ENCODE measurements at regions not wholly inside any gene's neighbourhood (a gene's known extent, or its start where the extent isn't known, plus 50 kb on each side); places are given as distances from the start of the nearest gene placed in this dataset.

DNA sequence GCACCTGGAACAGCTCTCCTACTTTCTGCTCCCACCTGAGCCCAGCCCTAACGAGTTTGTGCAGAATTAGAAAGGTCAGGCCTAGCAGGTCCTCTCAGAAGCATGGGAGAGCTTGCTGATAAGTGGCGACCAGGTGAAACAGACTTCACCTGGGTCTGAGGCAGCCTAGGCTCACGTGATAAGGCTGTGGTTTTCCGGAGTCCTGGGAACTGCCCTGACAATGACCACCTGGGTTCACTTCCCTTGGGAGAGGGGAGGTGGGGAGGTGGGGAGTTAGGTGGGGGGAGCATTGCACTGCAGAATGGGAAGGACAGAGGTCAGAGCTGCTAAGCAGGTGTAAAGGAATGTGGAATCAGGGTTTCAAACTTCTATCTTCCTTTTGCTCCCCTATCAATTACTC lies 152.9 kb upstream of the MAP1B start:
- no peaks in the 10 kb centered on the region for H3K36me3 ChIP-seq (ENCODE audit: insufficient read depth, low read length, poor library complexity, severe bottlenecking)
- H3K27me3 ChIP-seq (replicated peaks; ENCODE audit: insufficient read depth, low read depth, low read length, poor library complexity), result no peaks in the 10 kb centered on the region
- H3K27ac ChIP-seq (ENCODE audit: low read depth, low read length, poor library complexity, severe bottlenecking), result no peak overlapping the region
- TF ChIP-seq, protein P1, sequence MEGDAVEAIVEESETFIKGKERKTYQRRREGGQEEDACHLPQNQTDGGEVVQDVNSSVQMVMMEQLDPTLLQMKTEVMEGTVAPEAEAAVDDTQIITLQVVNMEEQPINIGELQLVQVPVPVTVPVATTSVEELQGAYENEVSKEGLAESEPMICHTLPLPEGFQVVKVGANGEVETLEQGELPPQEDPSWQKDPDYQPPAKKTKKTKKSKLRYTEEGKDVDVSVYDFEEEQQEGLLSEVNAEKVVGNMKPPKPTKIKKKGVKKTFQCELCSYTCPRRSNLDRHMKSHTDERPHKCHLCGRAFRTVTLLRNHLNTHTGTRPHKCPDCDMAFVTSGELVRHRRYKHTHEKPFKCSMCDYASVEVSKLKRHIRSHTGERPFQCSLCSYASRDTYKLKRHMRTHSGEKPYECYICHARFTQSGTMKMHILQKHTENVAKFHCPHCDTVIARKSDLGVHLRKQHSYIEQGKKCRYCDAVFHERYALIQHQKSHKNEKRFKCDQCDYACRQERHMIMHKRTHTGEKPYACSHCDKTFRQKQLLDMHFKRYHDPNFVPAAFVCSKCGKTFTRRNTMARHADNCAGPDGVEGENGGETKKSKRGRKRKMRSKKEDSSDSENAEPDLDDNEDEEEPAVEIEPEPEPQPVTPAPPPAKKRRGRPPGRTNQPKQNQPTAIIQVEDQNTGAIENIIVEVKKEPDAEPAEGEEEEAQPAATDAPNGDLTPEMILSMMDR (conservative IDR thresholded peaks at IDR 0.05; ENCODE audit: low read depth, low read length), result no peak
- no peak for TF ChIP-seq EZH2 (IDR thresholded peaks at IDR 0.05; ENCODE audit: borderline replicate concordance, low read depth, low read length, poor library complexity, severe bottlenecking)
- POLR2A ChIA-PET (ENCODE audit: low non-redundant PET), result no interaction called here
- no peaks in the 10 kb centered on the region for H3K4me1 ChIP-seq (ENCODE audit: insufficient read depth, low read length, poor library complexity, severe bottlenecking)
- intact Hi-C loops (cut with micrococcal nuclease; ENCODE audit: unreplicated experiment), result no loop called here
- CTCF ChIA-PET, result no interaction called here
- no peaks in the 10 kb centered on the region for H3K9me3 ChIP-seq (ENCODE audit: low read depth, low read length, poor library complexity, severe bottlenecking)
- DNase-seq (ENCODE audit: low spot score), result no peak
- H3K4me3 ChIP-seq (ENCODE audit: low read depth, low read length, poor library complexity, severe bottlenecking), result no peak overlapping the region
- no TSS peak for BruUV-seq (replicated peaks)

DNA sequence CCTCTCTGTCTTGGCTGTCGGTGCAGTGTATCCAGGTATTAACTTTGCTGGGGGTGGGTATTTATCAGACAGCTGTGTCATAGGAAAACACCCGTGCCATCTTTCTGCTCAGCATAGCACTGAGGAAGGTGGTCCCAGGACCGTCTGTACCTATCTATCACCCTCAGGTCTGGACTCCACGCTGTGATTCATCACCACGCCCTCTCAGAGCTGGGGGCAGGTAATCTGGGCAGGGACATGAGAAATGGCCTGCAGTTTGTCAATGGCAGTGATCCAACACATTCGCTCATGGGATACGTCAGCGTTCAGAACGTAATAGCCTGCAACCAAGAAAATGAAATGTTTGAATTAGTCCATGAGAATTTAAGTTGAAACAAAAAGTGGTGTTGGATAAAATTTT lies 151.6 kb upstream of the MAP1B start:
- H3K36me3 ChIP-seq (ENCODE audit: insufficient read depth, low read length, poor library complexity, severe bottlenecking), result no peaks in the 10 kb centered on the region
- no peak overlapping the region for H3K4me3 ChIP-seq (ENCODE audit: low read depth, low read length, poor library complexity, severe bottlenecking)
- intact Hi-C loops (cut with micrococcal nuclease; ENCODE audit: unreplicated experiment), result no loop called here
- no peaks in the 10 kb centered on the region for H3K4me1 ChIP-seq (ENCODE audit: insufficient read depth, low read length, poor library complexity, severe bottlenecking)
- H3K27me3 ChIP-seq (replicated peaks; ENCODE audit: insufficient read depth, low read depth, low read length, poor library complexity), result peaks cover 4% of the 10 kb centered on the region
- CTCF ChIA-PET, result no interaction called here
- no peaks in the 10 kb centered on the region for H3K9me3 ChIP-seq (ENCODE audit: low read depth, low read length, poor library complexity, severe bottlenecking)
- no peak overlapping the region for H3K27ac ChIP-seq (ENCODE audit: low read depth, low read length, poor library complexity, severe bottlenecking)
- POLR2A ChIA-PET (ENCODE audit: low non-redundant PET), result no interaction called here
- no TSS peak for BruUV-seq (replicated peaks)
- no peak for DNase-seq (ENCODE audit: low spot score)
- TF ChIP-seq, protein P1 (conservative IDR thresholded peaks at IDR 0.05; ENCODE audit: low read depth, low read length), result no peak
- TF ChIP-seq EZH2 (IDR thresholded peaks at IDR 0.05; ENCODE audit: borderline replicate concordance, low read depth, low read length, poor library complexity, severe bottlenecking), result no peak

DNA sequence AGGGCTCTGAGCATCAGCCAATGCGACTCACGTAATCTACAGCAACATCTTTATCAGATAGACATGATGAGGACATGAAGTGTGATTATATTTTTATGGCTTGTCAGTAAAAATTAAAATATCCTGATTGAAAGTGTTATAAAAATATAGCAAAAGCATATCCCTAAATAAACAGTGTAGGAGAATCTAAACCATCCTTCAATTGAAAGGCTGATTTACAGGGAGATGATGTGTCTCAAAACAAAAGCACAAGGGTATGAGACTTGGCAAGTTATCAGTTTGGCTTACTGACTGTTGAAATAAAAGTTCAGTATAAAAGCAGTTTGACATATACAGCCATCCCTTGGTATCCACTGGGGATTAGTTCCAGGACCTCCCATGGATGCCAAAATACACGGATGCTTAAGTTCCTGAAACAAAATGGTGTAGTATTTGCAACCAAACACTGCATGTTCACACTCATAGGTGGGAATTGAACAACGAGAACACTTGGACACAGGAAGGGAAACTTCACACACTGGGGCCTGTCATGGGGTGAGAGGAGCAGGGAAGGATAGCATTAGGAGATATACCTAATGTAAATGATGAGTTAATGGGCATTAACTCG lies 149.9 kb upstream of the MAP1B start:
- TF ChIP-seq, protein P1 (conservative IDR thresholded peaks at IDR 0.05; ENCODE audit: low read depth, low read length), result no peak
- no peak for TF ChIP-seq EZH2 (IDR thresholded peaks at IDR 0.05; ENCODE audit: borderline replicate concordance, low read depth, low read length, poor library complexity, severe bottlenecking)
- Histone ChIP-seq H3K4me3 (ENCODE audit: low read depth, low read length, poor library complexity, severe bottlenecking) (no peak overlapping the region), H3K27ac (ENCODE audit: low read depth, low read length, poor library complexity, severe bottlenecking) (no peak overlapping the region), H3K9me3 (ENCODE audit: low read depth, low read length, poor library complexity, severe bottlenecking) (no peaks in the 10 kb centered on the region), H3K36me3 (ENCODE audit: insufficient read depth, low read length, poor library complexity, severe bottlenecking) (no peaks in the 10 kb centered on the region), H3K27me3 (replicated peaks; ENCODE audit: insufficient read depth, low read depth, low read length, poor library complexity) (peaks cover 4% of the 10 kb centered on the region), H3K4me1 (ENCODE audit: insufficient read depth, low read length, poor library complexity, severe bottlenecking) (no peaks in the 10 kb centered on the region)
- BruUV-seq (replicated peaks), result no TSS peak
- intact Hi-C loops (cut with micrococcal nuclease; ENCODE audit: unreplicated experiment), result no loop called here
- DNase-seq (ENCODE audit: low spot score), result no peak
- POLR2A ChIA-PET (ENCODE audit: low non-redundant PET), result no interaction called here
- CTCF ChIA-PET, result no interaction called here
